ENCODE measurements at regions not wholly inside any gene's neighbourhood (a gene's known extent, or its start where the extent isn't known, plus 50 kb on each side); places are given as distances from the start of the nearest gene placed in this dataset.
A peak's percentile ranks its signal among the peaks of the same experiment; 100 is the strongest.

- DNase-seq (ENCODE audit: low spot score) = no peak
Observed at GRCh38 chr10:131710142-131710861, 190.5 kb upstream of the PPP2R2D start.

GRCh38 chr10:131722121-131722520 lies 178.7 kb upstream of the PPP2R2D start:
- DNase-seq (ENCODE audit: low spot score) = no peak

GRCh38 chr10:131722525-131723264 lies 178.1 kb upstream of the PPP2R2D start:
- no peak for DNase-seq (ENCODE audit: low spot score)

- peak; percentile 57 for DNase-seq (ENCODE audit: low spot score)
Observed at GRCh38 chr10:131723297-131724168, 177.3 kb upstream of the PPP2R2D start.

GRCh38 chr10:131724169-131724545 lies 176.7 kb upstream of the PPP2R2D start:
- no peak for DNase-seq (ENCODE audit: low spot score)

- DNase-seq (ENCODE audit: low spot score) = no peak
Observed at GRCh38 chr10:131724891-131725580, 175.8 kb upstream of the PPP2R2D start.

GRCh38 chr10:131725581-131726069 lies 175.2 kb upstream of the PPP2R2D start:
- DNase-seq (ENCODE audit: low spot score) = peak; percentile 62

GRCh38 chr10:131726076-131726880 lies 174.5 kb upstream of the PPP2R2D start:
- peak; percentile 81 for DNase-seq (ENCODE audit: low spot score)

GRCh38 chr10:131726967-131727366 lies 173.8 kb upstream of the PPP2R2D start:
- no peak for DNase-seq (ENCODE audit: low spot score)

GRCh38 chr10:131727560-131727959 lies 173.2 kb upstream of the PPP2R2D start:
- peak; percentile 55 for DNase-seq (ENCODE audit: low spot score)

- peak; percentile 67 for DNase-seq (ENCODE audit: low spot score)
Observed at GRCh38 chr10:131728286-131729228, 172.3 kb upstream of the PPP2R2D start.

- peak; percentile 50 for DNase-seq (ENCODE audit: low spot score)
Observed at GRCh38 chr10:131729361-131729760, 171.4 kb upstream of the PPP2R2D start.

- peak; percentile 53 for DNase-seq (ENCODE audit: low spot score)
Observed at GRCh38 chr10:131729938-131730660, 170.7 kb upstream of the PPP2R2D start.

GRCh38 chr10:131730771-131731497 lies 169.9 kb upstream of the PPP2R2D start:
- no peak for DNase-seq (ENCODE audit: low spot score)

- DNase-seq (ENCODE audit: low spot score) = peak; percentile 38
Observed at GRCh38 chr10:131731780-131732630, 168.8 kb upstream of the PPP2R2D start.

GRCh38 chr10:131732631-131733127 lies 168.1 kb upstream of the PPP2R2D start:
- DNase-seq (ENCODE audit: low spot score) = no peak

- DNase-seq (ENCODE audit: low spot score) = no peak
Observed at GRCh38 chr10:131733596-131733995, 167.2 kb upstream of the PPP2R2D start.

Data from left forelimb (tissue), 1 donor.